HUES6 (cell line): ENCODE measurements at regions not wholly inside any gene's neighbourhood (a gene's known extent, or its start where the extent isn't known, plus 50 kb on each side); places are given as distances from the start of the nearest gene placed in this dataset.

ENCODE experiments used
- H3K27ac ChIP-seq: 2 replicates; pipeline ENCODE4 v1.7.0; 2013; ENCODE audit warnings: low read depth, mild to moderate bottlenecking, low read length, inconsistent platforms
- H3K27me3 ChIP-seq: 2 replicates; pipeline ENCODE4 v1.6.1; 2013; ENCODE audit warnings: low read length; ENCODE audit not compliant: control insufficient read depth, insufficient read depth
- H3K36me3 ChIP-seq: 2 replicates; pipeline ENCODE4 v1.6.1; 2013; ENCODE audit warnings: low read length; ENCODE audit not compliant: control insufficient read depth, insufficient read depth
- H3K4me1 ChIP-seq: 2 replicates; pipeline ENCODE4 v1.6.1; 2013; ENCODE audit warnings: low read length; ENCODE audit not compliant: control insufficient read depth, insufficient read depth
- H3K4me3 ChIP-seq: 2 replicates; pipeline ENCODE4 v1.5.1; 2013; ENCODE audit warnings: low read depth, low read length
- H3K9ac ChIP-seq: one replicate; pipeline ENCODE4 v1.6.1; 2013; ENCODE audit warnings: mild to moderate bottlenecking, low read length
- H3K9me3 ChIP-seq: 2 replicates; pipeline ENCODE4 v1.6.1; 2013; ENCODE audit warnings: low read depth, low read length; ENCODE audit not compliant: control insufficient read depth, insufficient read depth

- Histone ChIP-seq H3K27me3 (no peaks in the 10 kb centered on the region), H3K36me3 (no peaks in the 10 kb centered on the region), H3K27ac (no peak overlapping the region), H3K9ac (no peak overlapping the region), H3K4me1 (no peaks in the 10 kb centered on the region), H3K9me3 (no peaks in the 10 kb centered on the region), H3K4me3 (no peak overlapping the region)
Observed at GRCh38 chr10:108791794-108792474, 1131.4 kb downstream of the XPNPEP1 start.

GRCh38 chr10:108791030-108791429 lies 1132.3 kb downstream of the XPNPEP1 start:
- no peak overlapping the region for H3K9ac ChIP-seq
- H3K4me3 ChIP-seq = no peak overlapping the region
- H3K4me1 ChIP-seq = no peaks in the 10 kb centered on the region
- no peaks in the 10 kb centered on the region for H3K36me3 ChIP-seq
- H3K9me3 ChIP-seq = peaks cover 2% of the 10 kb centered on the region; the same call in 1 of the 2 replicates
- H3K27me3 ChIP-seq = no peaks in the 10 kb centered on the region
- no peak overlapping the region for H3K27ac ChIP-seq

GRCh38 chr10:108789919-108790318 lies 1133.4 kb downstream of the XPNPEP1 start:
- no peak overlapping the region for H3K9ac ChIP-seq
- no peak overlapping the region for H3K27ac ChIP-seq
- H3K9me3 ChIP-seq = peaks cover 12% of the 10 kb centered on the region; the same call in 1 of the 2 replicates
- H3K4me3 ChIP-seq = no peak overlapping the region
- no peaks in the 10 kb centered on the region for H3K27me3 ChIP-seq
- H3K36me3 ChIP-seq = no peaks in the 10 kb centered on the region
- H3K4me1 ChIP-seq = no peaks in the 10 kb centered on the region

- Histone ChIP-seq H3K4me3 (no peak overlapping the region), H3K36me3 (no peaks in the 10 kb centered on the region), H3K27me3 (no peaks in the 10 kb centered on the region), H3K9ac (no peak overlapping the region), H3K9me3 (peaks cover 18% of the 10 kb centered on the region), H3K27ac (no peak overlapping the region), H3K4me1 (no peaks in the 10 kb centered on the region)
Observed at GRCh38 chr10:108789336-108789735, 1134.0 kb downstream of the XPNPEP1 start.

GRCh38 chr10:108788891-108789290 lies 1134.4 kb downstream of the XPNPEP1 start:
- Histone ChIP-seq H3K9ac (no peak overlapping the region), H3K27me3 (no peaks in the 10 kb centered on the region), H3K4me3 (no peak overlapping the region), H3K9me3 (peaks cover 21% of the 10 kb centered on the region), H3K27ac (no peak overlapping the region), H3K36me3 (no peaks in the 10 kb centered on the region), H3K4me1 (no peaks in the 10 kb centered on the region)

- H3K4me1 ChIP-seq = no peaks in the 10 kb centered on the region
- H3K27ac ChIP-seq = no peak overlapping the region
- H3K4me3 ChIP-seq = no peak overlapping the region
Observed at GRCh38 chr10:108787932-108788331, 1135.4 kb downstream of the XPNPEP1 start.

GRCh38 chr10:108785011-108785410 lies 1138.3 kb downstream of the XPNPEP1 start:
- Histone ChIP-seq H3K4me3 (no peak overlapping the region), H3K9ac (no peak overlapping the region), H3K27me3 (peaks cover 10% of the 10 kb centered on the region), H3K36me3 (no peaks in the 10 kb centered on the region), H3K4me1 (no peaks in the 10 kb centered on the region), H3K27ac (no peak overlapping the region), H3K9me3 (peaks cover 21% of the 10 kb centered on the region)

More at GRCh38 chr10:108787932-108788331, 1135.4 kb downstream of the XPNPEP1 start:
- peaks cover 10% of the 10 kb centered on the region for H3K27me3 ChIP-seq
- peaks cover 21% of the 10 kb centered on the region for H3K9me3 ChIP-seq
- H3K36me3 ChIP-seq = no peaks in the 10 kb centered on the region
- no peak overlapping the region for H3K9ac ChIP-seq

GRCh38 chr10:108784534-108784933 lies 1138.8 kb downstream of the XPNPEP1 start:
- H3K4me1 ChIP-seq = no peaks in the 10 kb centered on the region
- no peak overlapping the region for H3K4me3 ChIP-seq
- H3K36me3 ChIP-seq = no peaks in the 10 kb centered on the region
- peaks cover 21% of the 10 kb centered on the region for H3K9me3 ChIP-seq
- H3K9ac ChIP-seq = no peak overlapping the region
- peaks cover 10% of the 10 kb centered on the region for H3K27me3 ChIP-seq
- H3K27ac ChIP-seq = no peak overlapping the region

- Histone ChIP-seq H3K27ac (no peak overlapping the region), H3K9me3 (peaks cover 21% of the 10 kb centered on the region), H3K36me3 (no peaks in the 10 kb centered on the region), H3K27me3 (peaks cover 10% of the 10 kb centered on the region), H3K4me1 (no peaks in the 10 kb centered on the region), H3K9ac (no peak overlapping the region), H3K4me3 (no peak overlapping the region)
Observed at GRCh38 chr10:108783897-108784296, 1139.4 kb downstream of the XPNPEP1 start.

- Histone ChIP-seq H3K4me3 (no peak overlapping the region), H3K27me3 (peaks cover 10% of the 10 kb centered on the region), H3K9me3 (peaks cover 21% of the 10 kb centered on the region), H3K9ac (no peak overlapping the region), H3K27ac (no peak overlapping the region), H3K4me1 (no peaks in the 10 kb centered on the region), H3K36me3 (no peaks in the 10 kb centered on the region)
Observed at GRCh38 chr10:108782411-108782810, 1140.9 kb downstream of the XPNPEP1 start.

- Histone ChIP-seq H3K9me3 (peaks cover 5% of the 10 kb centered on the region), H3K27me3 (peaks cover 10% of the 10 kb centered on the region), H3K36me3 (no peaks in the 10 kb centered on the region), H3K9ac (no peak overlapping the region), H3K4me1 (no peaks in the 10 kb centered on the region), H3K27ac (no peak overlapping the region), H3K4me3 (no peak overlapping the region)
Observed at GRCh38 chr10:108779501-108779900, 1143.8 kb downstream of the XPNPEP1 start.
